IPS-NIHi11 (cell line): ENCODE measurements at regions not wholly inside any gene's neighbourhood (a gene's known extent, or its start where the extent isn't known, plus 50 kb on each side); places are given as distances from the start of the nearest gene placed in this dataset.

Source experiments
- DNase-seq: peaks from one replicate; pipeline ENCODE4 v3.0.0; 2012; ENCODE audit warnings: mixed read lengths, low spot score

- DNase-seq = no peak
These were observed 94.8 kb upstream of the PMEPA1 start for GRCh38 chr20:57804470-57805250.

DNA sequence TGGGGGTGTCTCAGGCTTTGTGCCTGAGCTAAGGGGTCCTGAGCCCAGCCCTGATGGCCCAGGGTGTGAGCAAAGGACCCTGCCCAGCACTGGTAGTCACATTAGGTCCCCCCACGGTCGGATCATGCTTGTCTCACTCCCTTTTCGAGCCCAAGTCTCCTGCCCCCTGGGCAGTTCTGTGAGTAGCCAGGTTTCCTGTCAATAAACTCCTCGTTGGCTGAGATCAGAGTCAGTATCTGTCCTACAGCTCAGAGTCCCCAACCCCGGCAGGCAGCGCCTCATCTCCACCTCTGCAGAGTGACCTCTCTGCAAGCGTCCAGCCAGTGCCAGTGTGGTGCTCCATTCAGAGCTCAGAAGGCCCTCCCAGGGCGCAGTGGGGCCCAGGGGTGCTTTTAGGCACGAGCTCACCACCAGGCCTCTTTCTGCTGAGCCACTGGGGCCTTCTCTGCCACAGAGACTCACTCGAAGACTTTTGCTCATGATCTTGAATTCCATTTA is 93.7 kb upstream of the PMEPA1 start:
- no peak for DNase-seq

GRCh38 chr20:57802765-57803507 is 93.1 kb upstream of the PMEPA1 start:
- no peak for DNase-seq

- no peak for DNase-seq
These were observed 91.8 kb upstream of the PMEPA1 start for GRCh38 chr20:57801581-57801980.

DNA sequence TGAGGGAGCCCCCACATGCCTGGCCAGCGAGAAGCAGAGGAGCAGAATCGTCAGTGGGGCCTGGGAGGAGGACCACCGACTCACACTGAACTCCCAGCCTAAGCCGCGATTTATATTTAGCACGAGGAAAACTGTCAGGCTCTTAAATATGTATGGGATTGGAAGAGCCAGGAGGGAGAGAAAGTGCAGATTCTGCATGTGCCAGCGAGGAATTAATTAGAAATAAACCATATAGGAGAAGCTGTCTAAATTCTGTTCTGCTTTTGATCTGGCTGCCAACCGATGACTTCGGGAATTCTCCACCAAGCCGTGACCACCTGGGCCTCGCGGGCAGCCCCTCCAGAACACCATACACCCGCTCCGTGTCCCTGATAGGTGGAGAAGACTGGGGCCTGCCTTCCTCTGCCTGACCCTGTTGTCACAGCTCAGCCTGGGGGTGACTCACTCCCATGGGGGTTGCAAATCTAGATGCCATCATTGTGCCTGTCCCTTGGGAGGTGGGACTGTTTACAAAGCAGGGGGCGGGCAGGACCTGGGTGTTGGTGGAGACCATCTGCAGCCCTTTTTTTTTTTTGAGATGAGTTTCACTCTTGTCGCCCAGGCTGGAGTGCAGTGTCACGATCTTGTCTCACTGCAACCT is 91.1 kb upstream of the PMEPA1 start:
- no peak for DNase-seq

DNA sequence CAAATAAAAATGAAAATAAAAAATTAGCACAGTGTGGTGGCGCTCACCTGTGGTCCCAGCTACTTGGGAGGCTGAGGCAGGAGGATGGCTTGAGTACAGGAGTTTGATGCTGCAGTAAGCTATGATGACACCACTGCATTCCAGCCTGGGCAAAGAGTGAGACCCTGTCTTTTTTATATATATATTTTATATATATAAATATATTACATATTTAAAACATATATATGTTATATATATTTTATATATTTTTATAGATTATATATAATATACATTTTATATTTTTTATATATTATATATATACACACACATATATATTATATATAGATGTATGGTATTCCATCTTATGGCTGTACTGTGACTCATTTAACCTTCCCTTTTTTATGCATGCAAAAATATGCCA is 87.6 kb upstream of the PMEPA1 start:
- DNase-seq = no peak

DNA sequence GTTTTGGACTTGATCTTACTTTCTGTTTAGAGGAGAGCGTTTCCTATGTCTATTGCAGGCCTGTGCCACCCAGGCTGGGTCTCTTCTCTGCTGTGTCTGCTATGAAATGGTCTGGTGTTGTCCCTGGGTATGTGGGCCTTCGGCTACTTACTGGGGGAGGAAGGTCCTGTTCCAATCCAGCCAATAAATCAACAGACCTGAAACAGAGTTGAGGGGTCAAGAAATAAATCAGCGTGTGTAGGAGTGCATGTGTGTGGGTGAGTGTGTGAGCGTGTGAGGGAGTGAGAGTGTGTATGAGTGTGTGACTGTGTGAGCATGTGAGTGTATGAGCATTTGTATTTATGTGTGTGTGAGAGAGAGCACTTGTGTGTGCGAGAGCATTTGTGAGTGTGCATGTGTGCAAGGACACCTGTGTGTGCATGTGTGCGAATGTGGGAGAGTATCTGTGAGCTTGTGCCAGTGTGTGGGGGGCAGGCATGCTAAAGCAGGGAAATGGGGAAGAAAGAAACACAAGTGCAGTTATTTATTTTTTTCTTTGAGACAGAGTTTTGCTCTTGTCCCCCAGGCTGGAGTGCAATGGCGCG is 86.3 kb upstream of the PMEPA1 start:
- no peak for DNase-seq

DNA sequence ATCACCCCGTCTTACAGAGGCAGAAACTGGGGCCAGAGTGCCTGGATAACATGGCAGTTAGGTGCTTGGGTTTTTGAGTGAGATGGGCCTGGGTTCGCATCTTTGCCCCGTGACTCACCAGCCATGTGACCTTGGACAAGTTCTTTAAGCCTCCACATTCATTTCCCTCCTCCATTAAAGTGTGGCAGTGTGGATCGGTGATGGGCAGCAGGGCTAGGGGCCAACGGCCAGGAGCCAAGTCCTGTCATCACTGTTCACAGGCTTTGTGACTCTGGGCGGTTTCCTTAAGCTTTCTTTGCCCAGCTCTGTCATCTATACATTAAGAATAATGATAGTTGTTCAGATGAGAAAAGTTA is 85.5 kb upstream of the PMEPA1 start:
- no peak for DNase-seq

DNA sequence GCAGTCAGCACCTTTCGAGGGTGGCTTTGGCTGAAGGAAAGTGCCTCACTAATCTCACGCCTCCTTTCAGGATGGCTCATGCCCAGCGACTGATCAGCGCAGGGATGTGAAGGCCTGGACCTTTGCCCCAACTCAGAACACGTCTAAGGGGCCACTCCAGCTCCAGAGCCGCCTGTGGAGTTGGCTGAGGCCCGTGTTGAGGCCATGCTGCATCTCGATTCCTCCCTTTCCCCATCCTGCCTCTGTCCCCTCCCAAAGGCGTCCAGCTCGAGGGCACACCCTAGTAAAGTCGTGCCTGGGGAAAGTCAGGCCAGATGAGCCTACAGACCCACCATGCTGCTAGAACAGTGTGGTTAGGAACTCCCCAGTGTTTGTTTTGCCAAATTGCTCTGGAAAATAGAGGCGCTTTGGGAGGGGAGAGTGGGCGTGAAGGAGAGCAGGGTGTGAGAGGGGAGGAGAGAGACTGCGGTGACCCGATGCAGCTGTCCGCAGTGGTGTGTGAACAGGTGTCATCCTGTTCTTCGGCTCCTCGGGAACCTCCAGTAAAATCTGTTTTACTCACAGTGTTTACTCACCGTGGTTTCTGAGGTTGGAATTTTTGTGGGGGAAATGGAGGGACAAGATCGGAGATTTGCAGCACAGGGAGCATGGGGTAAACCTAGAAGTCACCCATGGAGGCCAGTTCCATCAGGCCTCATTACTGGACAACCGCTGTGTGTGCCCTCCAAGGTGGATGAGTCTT is 85.0 kb upstream of the PMEPA1 start:
- no peak for DNase-seq

GRCh38 chr20:57794036-57794435 is 84.2 kb upstream of the PMEPA1 start:
- DNase-seq = no peak

- no peak for DNase-seq
These were observed 83.6 kb upstream of the PMEPA1 start for GRCh38 chr20:57793421-57793820.

GRCh38 chr20:57792386-57793080 is 82.7 kb upstream of the PMEPA1 start:
- no peak for DNase-seq

GRCh38 chr20:57791966-57792365 is 82.2 kb upstream of the PMEPA1 start:
- DNase-seq = no peak

- no peak for DNase-seq
These were observed 81.6 kb upstream of the PMEPA1 start for GRCh38 chr20:57791178-57791962.

- no peak for DNase-seq
These were observed 80.4 kb upstream of the PMEPA1 start for GRCh38 chr20:57790176-57790575.

GRCh38 chr20:57788936-57789613 is 79.3 kb upstream of the PMEPA1 start:
- no peak for DNase-seq

GRCh38 chr20:57787990-57788781 is 78.4 kb upstream of the PMEPA1 start:
- no peak for DNase-seq

GRCh38 chr20:57787151-57787989 is 77.6 kb upstream of the PMEPA1 start:
- DNase-seq = no peak
